Head of caudate nucleus (tissue), 42 donors: ENCODE measurements at regions not wholly inside any gene's neighbourhood (a gene's known extent, or its start where the extent isn't known, plus 50 kb on each side); places are given as distances from the start of the nearest gene placed in this dataset.
A peak's percentile ranks its signal among the peaks of the same experiment; 100 is the strongest.

ENCODE experiments used
- DNase-seq, 42 donors: peaks; one replicate each; pipeline versions ENCODE4 v3.0.0 to v3.0.0-alpha.2; 2020 to 2021; ENCODE audit warnings: mixed read lengths in 7 of 42
- intact Hi-C: fragments of 100-400 bp; cut with DNase I; formaldehyde crosslinking; loops from one replicate; pipeline ENCODE4 v1.15.0; 2022

GRCh38 chr6:148044261-148044751, 298.3 kb upstream of the SASH1 start:
- DNase-seq, result no peak
- intact Hi-C loops, result no loop called here

- DNase-seq, result no peak
- intact Hi-C loops, result no loop called here
Observed at GRCh38 chr6:148044921-148045320, 297.7 kb upstream of the SASH1 start.

DNA sequence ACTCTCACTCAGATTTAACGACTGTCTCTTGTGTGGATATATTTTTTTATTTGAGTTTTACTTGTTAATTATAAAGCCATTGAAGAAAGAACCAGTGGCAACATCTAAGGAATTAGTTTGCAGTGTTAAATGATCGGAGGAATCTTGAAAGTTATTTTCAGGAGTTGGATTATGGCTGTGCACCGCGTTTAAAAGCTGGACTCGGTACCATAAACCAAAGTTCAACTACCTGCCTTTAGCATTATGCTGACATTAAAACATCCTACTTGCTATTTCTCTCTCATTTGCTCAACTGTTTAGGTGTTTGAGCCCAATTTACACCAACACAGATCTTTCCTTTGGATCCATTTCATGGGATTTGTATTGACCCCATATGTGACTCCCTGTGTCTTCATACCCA, 289.4 kb upstream of the SASH1 start:
- no peak for DNase-seq
- intact Hi-C loops, result no loop called here

DNA sequence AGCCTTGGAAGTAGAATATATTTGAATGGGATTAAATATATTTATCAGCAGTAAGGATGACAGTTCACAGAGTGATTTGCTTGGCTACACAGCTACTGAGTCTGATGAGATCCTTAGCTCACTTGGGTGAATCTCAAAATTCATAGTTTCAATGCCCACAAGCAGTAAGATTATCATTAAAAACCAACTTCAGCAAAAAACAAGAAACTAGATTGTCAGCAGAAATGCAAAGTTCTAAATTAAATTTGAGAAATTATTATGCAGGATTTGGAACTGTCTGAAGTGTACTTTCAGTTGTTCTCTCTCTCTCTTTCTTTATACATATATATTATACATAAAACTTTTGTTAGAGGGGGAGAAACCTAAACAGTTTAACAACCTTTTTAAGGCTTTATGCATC, 288.8 kb upstream of the SASH1 start:
- intact Hi-C loops, result no loop called here
- DNase-seq, result no peak

GRCh38 chr6:148054219-148054618, 288.4 kb upstream of the SASH1 start:
- intact Hi-C loops, result no loop called here
- DNase-seq, result no peak

- intact Hi-C loops, result no loop called here
- no peak for DNase-seq
Observed at GRCh38 chr6:148055419-148055818, 287.2 kb upstream of the SASH1 start.

GRCh38 chr6:148059869-148060268, 282.8 kb upstream of the SASH1 start:
- intact Hi-C loops, result no loop called here
- no peak for DNase-seq

DNA sequence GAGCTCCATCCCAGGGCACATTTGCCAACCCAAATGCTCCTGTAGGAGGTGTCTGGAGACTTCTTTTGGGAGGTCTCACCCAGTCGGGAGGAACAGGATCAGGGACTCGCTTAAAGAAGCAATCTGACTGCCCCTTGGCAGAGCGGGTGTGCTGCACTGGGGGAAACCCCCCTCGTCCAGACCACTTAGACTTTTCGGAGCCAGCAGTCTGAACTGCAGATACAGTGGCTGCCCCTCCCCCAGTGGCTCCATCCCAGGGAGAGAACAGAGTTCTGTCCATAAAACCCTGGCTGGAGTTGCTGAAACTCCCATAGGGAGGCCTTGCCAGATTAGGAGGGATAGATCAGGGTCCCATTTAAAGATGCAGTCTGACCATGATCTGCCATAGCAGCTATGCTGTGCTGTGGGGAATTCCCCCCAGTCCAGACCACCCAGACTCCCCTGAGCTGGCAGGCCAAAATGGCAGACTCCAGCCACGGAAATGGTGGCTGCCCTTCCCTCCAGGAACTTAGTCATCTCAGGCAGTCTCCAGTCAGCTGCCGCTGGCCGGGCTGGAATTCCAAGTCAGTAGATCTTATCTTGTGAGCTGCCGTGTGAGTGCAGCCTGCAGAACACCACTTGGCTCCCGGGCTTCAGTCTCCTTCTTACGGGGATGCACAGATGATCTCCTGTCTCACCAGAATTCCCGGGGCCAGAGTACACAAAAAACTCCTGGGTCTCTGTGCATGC, 278.1 kb upstream of the SASH1 start:
- intact Hi-C loops, result no loop called here
- DNase-seq, result no peak

DNA sequence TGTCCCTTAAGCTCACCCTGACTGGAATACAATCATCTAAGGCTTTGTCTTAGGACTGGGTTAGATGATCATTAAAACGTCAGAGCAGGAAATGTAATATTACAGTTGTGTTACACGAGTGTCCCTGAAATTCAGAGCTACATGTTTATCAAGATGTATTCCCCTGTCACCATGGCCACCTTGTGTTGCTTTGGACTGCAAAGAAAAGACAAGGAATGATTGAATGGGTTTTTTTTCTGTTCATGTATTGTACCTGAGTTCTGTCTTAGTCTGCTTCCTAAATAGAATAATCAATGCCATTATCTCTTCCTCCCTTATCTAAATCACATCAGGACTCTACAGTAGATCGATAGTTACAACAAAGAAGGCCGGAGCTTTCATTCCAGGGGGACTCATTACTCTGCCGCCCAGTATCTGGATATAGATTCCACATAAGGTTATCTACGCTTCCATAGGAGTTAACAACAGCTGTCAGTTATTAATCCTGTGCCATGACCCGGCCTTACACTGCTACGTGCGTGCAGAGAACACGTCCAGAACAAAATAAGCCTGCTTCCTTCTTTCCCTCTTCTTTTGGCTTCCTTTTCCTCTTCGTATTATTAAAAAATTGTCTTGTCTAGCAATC, 274.1 kb upstream of the SASH1 start:
- no peak for DNase-seq
- intact Hi-C loops, result no loop called here

GRCh38 chr6:148069256-148069655, 273.4 kb upstream of the SASH1 start:
- no peak for DNase-seq
- intact Hi-C loops, result no loop called here

- no peak for DNase-seq
- intact Hi-C loops, result no loop called here
Observed at GRCh38 chr6:148074291-148074690, 268.3 kb upstream of the SASH1 start.

DNA sequence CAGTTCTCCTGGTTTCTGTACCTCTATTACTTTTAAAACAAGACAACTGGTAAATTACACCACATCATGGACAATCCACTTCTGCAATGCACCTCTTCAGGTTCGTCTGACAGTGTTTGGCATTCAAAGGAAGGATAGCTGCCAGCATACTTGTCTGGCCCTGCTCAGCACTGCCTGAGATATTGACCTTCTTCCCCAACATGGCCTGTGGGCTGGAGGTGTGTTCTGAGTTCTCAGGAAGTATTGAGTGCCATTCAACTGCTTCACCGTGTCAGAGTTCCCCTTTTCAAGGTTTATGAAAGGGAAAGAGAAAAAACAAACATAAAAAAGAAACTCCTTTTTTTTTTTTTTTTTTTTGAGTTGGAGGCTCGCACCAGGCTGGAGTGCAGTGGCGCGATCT, 267.9 kb upstream of the SASH1 start:
- intact Hi-C loops, result no loop called here
- no peak for DNase-seq

GRCh38 chr6:148075352-148075751, 267.3 kb upstream of the SASH1 start:
- intact Hi-C loops, result no loop called here

DNA sequence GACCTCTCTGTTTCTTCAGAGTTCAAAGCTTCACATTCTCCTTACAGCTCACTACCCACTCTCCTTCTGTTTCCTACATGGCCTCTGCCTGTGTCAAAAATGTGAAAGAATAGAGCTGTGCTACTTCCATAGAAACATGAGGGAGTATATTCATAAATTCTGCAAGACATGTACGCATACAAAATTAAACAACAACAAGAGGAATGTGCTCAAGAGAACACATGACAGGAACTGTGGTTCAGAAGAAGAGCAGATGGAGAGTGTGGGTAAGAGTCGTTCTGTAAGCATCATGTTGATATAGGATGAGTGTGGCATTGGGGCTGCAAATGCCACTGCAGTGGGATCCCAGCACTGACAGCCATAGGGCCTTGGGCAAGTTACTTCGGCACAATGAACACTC, 266.6 kb upstream of the SASH1 start:
- no peak for DNase-seq
- intact Hi-C loops, result no loop called here

More at GRCh38 chr6:148075352-148075751, 267.3 kb upstream of the SASH1 start:
- DNase-seq, result no peak

DNA sequence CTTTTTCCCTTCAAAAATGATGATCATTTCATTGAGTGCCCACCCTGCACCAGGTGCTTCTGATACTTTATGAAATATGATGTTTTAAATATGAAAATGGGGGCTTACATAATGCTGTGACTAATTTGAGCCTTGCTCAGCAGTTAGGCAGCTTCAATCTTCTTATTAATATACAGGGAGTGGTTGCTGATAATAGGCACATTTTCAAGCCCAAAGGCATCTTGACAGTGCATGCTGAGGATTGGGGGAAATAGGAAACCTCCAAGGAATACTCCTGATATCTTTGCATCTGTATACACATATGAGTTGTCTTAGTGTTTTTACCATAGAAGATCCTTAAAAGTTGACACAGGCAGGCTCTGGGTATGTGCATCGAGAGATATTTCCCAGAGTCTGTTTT, 262.3 kb upstream of the SASH1 start:
- peak in 11 of 42 donors; percentile 2 to 47 (median 16) for DNase-seq
- intact Hi-C loops, result no loop called here

- no peak for DNase-seq
- intact Hi-C loops, result no loop called here
Observed at GRCh38 chr6:148081076-148081475, 261.6 kb upstream of the SASH1 start.

GRCh38 chr6:148082044-148082443, 260.6 kb upstream of the SASH1 start:
- intact Hi-C loops, result no loop called here
- no peak for DNase-seq

DNA sequence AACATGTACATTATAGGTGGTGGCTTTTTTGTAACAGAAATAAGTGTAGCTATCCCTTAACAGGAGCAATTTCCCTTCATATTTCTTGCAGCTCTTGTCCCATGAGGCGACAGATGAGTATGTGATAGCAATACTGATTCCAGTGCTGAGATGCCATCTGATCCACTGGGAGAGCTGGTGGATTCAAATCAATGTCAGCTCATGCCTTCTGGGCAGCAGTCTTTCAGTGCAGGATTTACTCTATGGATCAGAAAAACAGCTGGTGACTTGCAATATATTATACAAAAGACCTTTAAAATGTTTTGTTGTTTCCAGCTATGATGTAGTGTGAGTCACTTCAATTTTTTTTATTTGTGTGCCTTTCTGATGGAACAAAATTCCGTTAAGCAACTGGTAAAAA, 259.9 kb upstream of the SASH1 start:
- DNase-seq, result no peak
- intact Hi-C loops, result no loop called here

DNA sequence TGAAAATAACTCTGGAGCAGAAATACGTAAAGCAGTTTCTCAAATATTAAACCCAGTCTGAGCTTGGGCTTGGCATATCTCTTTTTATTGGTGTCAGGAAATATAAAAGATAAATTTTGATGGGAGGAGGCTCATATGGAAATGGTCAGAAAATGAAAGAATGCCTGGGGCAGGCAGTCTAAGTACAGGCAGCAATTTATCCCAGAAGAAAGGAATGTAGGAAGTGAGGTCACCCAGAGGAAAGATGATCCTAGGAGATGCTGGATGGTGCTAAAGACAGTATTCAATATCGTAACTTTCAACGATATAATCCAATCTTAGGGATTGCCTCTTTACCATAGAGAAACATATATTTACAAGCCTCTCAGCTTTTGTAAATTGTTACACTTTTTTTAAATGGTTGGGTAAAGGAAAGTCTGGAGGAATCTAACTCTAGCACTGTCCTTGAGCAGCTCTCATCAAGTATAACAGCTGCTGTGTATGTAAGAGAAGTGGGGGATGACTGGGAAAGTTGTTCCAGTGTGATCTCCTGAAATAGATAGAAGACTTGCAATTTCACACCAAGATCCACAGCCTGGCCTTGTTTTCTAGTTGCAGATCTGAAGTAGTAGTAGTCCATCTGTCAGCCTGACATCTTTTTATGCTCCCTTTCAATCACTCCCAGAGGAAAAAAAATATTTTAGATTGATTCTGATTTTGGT, 256.9 kb upstream of the SASH1 start:
- intact Hi-C loops, result no loop called here
- no peak for DNase-seq

- intact Hi-C loops, result no loop called here
- DNase-seq, result no peak
Observed at GRCh38 chr6:148086386-148086785, 256.3 kb upstream of the SASH1 start.
